ENCODE measurements at regions not wholly inside any gene's neighbourhood (a gene's known extent, or its start where the extent isn't known, plus 50 kb on each side); places are given as distances from the start of the nearest gene placed in this dataset.

DNA sequence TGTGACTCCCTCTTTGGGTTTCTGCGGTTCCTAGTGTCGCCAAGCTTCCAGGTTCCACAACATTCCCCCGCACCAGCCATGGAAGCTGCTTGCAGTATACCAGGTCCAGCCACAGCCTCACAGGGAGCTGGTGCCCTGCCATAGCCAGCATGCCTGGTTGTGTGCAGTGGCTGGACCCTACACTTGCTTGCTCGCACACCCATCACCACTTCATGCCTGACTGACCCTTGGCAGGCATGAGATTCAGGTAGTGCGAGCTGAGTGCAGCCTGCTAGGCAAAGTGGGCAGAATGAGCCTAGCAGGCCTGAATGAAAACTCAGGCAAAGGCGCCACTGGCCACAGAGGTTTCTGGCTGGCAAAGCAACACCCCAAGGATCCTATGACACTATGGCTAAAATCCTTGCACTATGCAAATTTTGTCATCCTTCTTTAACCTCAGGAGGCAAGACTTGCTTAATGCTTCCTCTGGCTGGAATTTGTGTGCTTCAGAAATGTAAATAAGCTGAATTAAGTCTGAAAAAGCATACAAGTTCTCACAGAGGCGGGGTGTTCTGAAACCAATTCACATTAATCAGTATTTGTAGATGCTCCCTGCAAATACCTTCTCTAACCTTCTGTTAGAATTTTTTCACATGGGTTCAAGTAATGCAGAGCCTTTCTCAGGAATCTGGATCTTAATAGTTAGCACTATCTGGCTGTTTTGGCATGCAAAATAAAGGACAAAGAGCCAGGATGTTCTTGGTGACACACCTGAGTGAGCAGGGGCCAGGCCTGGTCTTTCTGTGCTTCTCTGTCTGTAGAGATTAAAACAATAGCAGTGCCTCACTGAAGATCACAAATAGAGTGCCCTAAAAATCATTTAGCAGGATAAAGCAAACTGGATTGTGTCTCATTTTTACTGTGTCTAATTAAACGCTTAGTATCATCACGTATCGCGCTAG lies 256.9 kb downstream of the GPATCH2 start:
- Mint-ChIP-seq H3K36me3 (ENCODE audit: low read depth, unreplicated experiment) (no peaks in the 10 kb centered on the region), H3K4me1 (ENCODE audit: low read depth, unreplicated experiment) (peaks cover 3% of the 10 kb centered on the region), H3K4me3 (ENCODE audit: unreplicated experiment) (no peak overlapping the region), H3K9me3 (ENCODE audit: unreplicated experiment) (peaks cover 6% of the 10 kb centered on the region), H3K27me3 (ENCODE audit: low read depth, unreplicated experiment) (peaks cover 5% of the 10 kb centered on the region), H3K27ac (ENCODE audit: unreplicated experiment) (no peak overlapping the region)
- no peaks in the 10 kb centered on the region for H3K4me1 ChIP-seq (ENCODE audit: insufficient read depth, low read length)
- H3K36me3 ChIP-seq (ENCODE audit: insufficient read depth, low read length): no peaks in the 10 kb centered on the region
- FAIRE-seq (no peak), DNase-seq (ENCODE audit: low read depth) (no peak)
- H3K9me3 ChIP-seq (ENCODE audit: insufficient read depth, low read depth, low read length): peaks cover 4% of the 10 kb centered on the region
- H4K20me1 ChIP-seq (ENCODE audit: insufficient read depth, low read length): no peaks in the 10 kb centered on the region
- H3K4me2 ChIP-seq (ENCODE audit: low read length): no peak overlapping the region
- H3K4me3 ChIP-seq (ENCODE audit: insufficient read depth, low read depth, low read length): no peak overlapping the region
- no peak overlapping the region for H2AFZ ChIP-seq (ENCODE audit: low read depth, low read length)
- no peaks in the 10 kb centered on the region for H3K79me2 ChIP-seq (ENCODE audit: insufficient read depth, low read length)
- no peaks in the 10 kb centered on the region for H3K27me3 ChIP-seq (ENCODE audit: insufficient read depth, low read length)
- no peak overlapping the region for H3K27ac ChIP-seq (ENCODE audit: low read depth, low read length)
- no peak overlapping the region for H3K9ac ChIP-seq (ENCODE audit: low read length)
- TF ChIP-seq, protein P1, sequence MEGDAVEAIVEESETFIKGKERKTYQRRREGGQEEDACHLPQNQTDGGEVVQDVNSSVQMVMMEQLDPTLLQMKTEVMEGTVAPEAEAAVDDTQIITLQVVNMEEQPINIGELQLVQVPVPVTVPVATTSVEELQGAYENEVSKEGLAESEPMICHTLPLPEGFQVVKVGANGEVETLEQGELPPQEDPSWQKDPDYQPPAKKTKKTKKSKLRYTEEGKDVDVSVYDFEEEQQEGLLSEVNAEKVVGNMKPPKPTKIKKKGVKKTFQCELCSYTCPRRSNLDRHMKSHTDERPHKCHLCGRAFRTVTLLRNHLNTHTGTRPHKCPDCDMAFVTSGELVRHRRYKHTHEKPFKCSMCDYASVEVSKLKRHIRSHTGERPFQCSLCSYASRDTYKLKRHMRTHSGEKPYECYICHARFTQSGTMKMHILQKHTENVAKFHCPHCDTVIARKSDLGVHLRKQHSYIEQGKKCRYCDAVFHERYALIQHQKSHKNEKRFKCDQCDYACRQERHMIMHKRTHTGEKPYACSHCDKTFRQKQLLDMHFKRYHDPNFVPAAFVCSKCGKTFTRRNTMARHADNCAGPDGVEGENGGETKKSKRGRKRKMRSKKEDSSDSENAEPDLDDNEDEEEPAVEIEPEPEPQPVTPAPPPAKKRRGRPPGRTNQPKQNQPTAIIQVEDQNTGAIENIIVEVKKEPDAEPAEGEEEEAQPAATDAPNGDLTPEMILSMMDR (IDR thresholded peaks at IDR 0.05; ENCODE audit: insufficient read depth, low read depth, low read length): no peak
- TF ChIP-seq EZH2 (IDR thresholded peaks at IDR 0.05; ENCODE audit: insufficient read depth, low read length): no peak

DNA sequence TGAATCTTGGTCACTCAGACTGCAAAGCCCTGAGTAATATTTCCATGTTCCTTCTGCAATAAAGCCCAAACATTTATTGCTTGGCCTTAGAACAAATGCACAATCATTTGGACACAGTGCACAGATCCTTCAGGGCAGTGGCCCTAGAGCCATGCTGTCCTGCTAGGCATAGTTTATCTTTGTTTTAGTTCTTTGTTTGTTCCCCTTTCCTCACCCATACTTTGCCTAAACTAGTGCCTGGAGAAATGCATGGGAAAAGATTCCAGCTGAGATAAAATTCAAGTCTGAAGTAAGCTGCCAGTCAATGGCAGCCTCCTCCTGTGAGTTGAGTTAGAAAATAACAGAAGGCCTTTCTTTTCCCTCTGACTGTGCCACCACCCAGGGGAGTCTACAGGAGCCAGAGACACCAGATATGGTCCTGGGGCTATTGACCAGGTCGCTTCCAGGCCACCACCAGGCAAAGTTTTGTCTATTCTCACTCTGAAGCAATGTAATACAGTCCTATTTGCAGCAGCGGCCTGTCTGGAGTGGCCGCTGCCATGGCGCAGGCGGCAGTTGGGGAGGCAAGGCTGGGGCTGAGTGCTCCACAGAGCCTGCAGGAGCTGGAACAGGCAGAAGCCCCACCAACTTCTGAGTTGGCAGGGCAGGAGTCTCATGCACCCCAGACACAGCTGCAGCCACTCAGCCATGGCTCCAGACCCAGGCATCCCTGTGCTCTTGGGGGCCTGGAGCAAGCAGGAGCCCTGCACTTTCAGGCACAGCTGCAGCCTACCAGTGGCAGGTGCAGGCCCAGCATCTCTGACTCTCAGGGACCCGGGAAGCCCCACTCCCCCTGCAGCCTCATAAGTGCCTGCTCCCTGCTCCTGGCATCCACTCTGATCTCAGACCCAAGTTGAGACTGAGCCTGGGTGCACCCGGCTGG lies 258.6 kb downstream of the GPATCH2 start:
- no peak overlapping the region for H3K27ac Mint-ChIP-seq (ENCODE audit: unreplicated experiment)
- peaks cover 5% of the 10 kb centered on the region for H3K27me3 Mint-ChIP-seq (ENCODE audit: low read depth, unreplicated experiment)
- peaks cover 2% of the 10 kb centered on the region for H3K9me3 Mint-ChIP-seq (ENCODE audit: unreplicated experiment)

More for the DNA sequence above, 258.6 kb downstream of the GPATCH2 start:
- Histone ChIP-seq H4K20me1 (ENCODE audit: insufficient read depth, low read length) (no peaks in the 10 kb centered on the region), H3K9ac (ENCODE audit: low read length) (no peak overlapping the region), H3K4me3 (ENCODE audit: insufficient read depth, low read depth, low read length) (no peak overlapping the region), H3K9me3 (ENCODE audit: insufficient read depth, low read depth, low read length) (peaks cover 4% of the 10 kb centered on the region), H3K4me2 (ENCODE audit: low read length) (no peak overlapping the region), H3K4me1 (ENCODE audit: insufficient read depth, low read length) (no peaks in the 10 kb centered on the region), H3K36me3 (ENCODE audit: insufficient read depth, low read length) (no peaks in the 10 kb centered on the region), H3K27ac (ENCODE audit: low read depth, low read length) (no peak overlapping the region), H2AFZ (ENCODE audit: low read depth, low read length) (no peak overlapping the region), H3K79me2 (ENCODE audit: insufficient read depth, low read length) (no peaks in the 10 kb centered on the region), H3K27me3 (ENCODE audit: insufficient read depth, low read length) (no peaks in the 10 kb centered on the region)
- TF ChIP-seq EZH2 (IDR thresholded peaks at IDR 0.05; ENCODE audit: insufficient read depth, low read length): no peak
- TF ChIP-seq, protein P1 (IDR thresholded peaks at IDR 0.05; ENCODE audit: insufficient read depth, low read depth, low read length): no peak
- no peak overlapping the region for H3K4me3 Mint-ChIP-seq (ENCODE audit: unreplicated experiment)
- no peak for FAIRE-seq
- DNase-seq (ENCODE audit: low read depth): no peak
- H3K36me3 Mint-ChIP-seq (ENCODE audit: low read depth, unreplicated experiment): no peaks in the 10 kb centered on the region
- peaks cover 2% of the 10 kb centered on the region for H3K4me1 Mint-ChIP-seq (ENCODE audit: low read depth, unreplicated experiment)
